ENCODE measurements at regions not wholly inside any gene's neighbourhood (a gene's known extent, or its start where the extent isn't known, plus 50 kb on each side); places are given as distances from the start of the nearest gene placed in this dataset.

- 91% methylated on average over 30 of the region's 30 CpGs for whole genome bisulfite sequencing (ENCODE audit: insufficient coverage)
- Mint-ChIP-seq H3K27me3 (ENCODE audit: low read depth in 2 of 2) (no peaks in the 10 kb centered on the region), H3K9me3 (peaks cover 12 to 20% of the 10 kb centered on the region in 2 donors), H3K4me3 (no peak overlapping the region), H3K27ac (no peak overlapping the region), H3K4me1 (no peaks in the 10 kb centered on the region), H3K36me3 (peaks cover 34% of the 10 kb centered on the region)
- no peak for TF ChIP-seq CTCF (IDR thresholded peaks at IDR 0.05)
- Histone ChIP-seq H3K27ac (ENCODE audit: low read length) (no peak overlapping the region), H3K27me3 (ENCODE audit: control insufficient read depth, insufficient read depth, low read length) (no peaks in the 10 kb centered on the region), H3K4me1 (ENCODE audit: control insufficient read depth, insufficient read depth, low read length) (no peaks in the 10 kb centered on the region), H3K9me3 (ENCODE audit: control insufficient read depth, insufficient read depth, low read length) (no peaks in the 10 kb centered on the region), H3K4me3 (ENCODE audit: low read length) (no peak overlapping the region), H3K36me3 (ENCODE audit: control insufficient read depth, insufficient read depth, low read length) (no peaks in the 10 kb centered on the region)
- no peak for DNase-seq
- no peak for ATAC-seq
- intact Hi-C loops (cut with micrococcal nuclease) = no loop called here
Observed at GRCh38 chr13:68523838-68524424, 1293.8 kb upstream of the PCDH9 start.

- intact Hi-C loops (cut with micrococcal nuclease) = no loop called here
- no peaks in the 10 kb centered on the region for H3K27me3 ChIP-seq (ENCODE audit: control insufficient read depth, insufficient read depth, low read length)
- peaks cover 14 to 23% of the 10 kb centered on the region in 2 donors for H3K9me3 Mint-ChIP-seq
- no peak overlapping the region for H3K27ac Mint-ChIP-seq
- no peaks in the 10 kb centered on the region for H3K9me3 ChIP-seq (ENCODE audit: control insufficient read depth, insufficient read depth, low read length)
- DNase-seq (no peak), ATAC-seq (no peak)
- H3K4me1 Mint-ChIP-seq = no peaks in the 10 kb centered on the region
- no peaks in the 10 kb centered on the region for H3K36me3 ChIP-seq (ENCODE audit: control insufficient read depth, insufficient read depth, low read length)
- H3K36me3 Mint-ChIP-seq = peaks cover 35% of the 10 kb centered on the region
- H3K4me3 Mint-ChIP-seq = no peak overlapping the region
- H3K27ac ChIP-seq (ENCODE audit: low read length) = no peak overlapping the region
- TF ChIP-seq CTCF (IDR thresholded peaks at IDR 0.05) = no peak
- no peak overlapping the region for H3K4me3 ChIP-seq (ENCODE audit: low read length)
- WGBS (ENCODE audit: insufficient coverage) = no CpG with 5 or more reads among the region's 2 CpGs
- no peaks in the 10 kb centered on the region for H3K4me1 ChIP-seq (ENCODE audit: control insufficient read depth, insufficient read depth, low read length)
- no peaks in the 10 kb centered on the region for H3K27me3 Mint-ChIP-seq (ENCODE audit: low read depth in 2 of 2)
Observed at GRCh38 chr13:68522184-68522583, 1292.0 kb upstream of the PCDH9 start.

- no peak overlapping the region for H3K4me3 Mint-ChIP-seq
- no peaks in the 10 kb centered on the region for H3K4me1 ChIP-seq (ENCODE audit: control insufficient read depth, insufficient read depth, low read length)
- intact Hi-C loops (cut with micrococcal nuclease) = no loop called here
Observed at GRCh38 chr13:68509734-68510621, 1279.8 kb upstream of the PCDH9 start.

More at GRCh38 chr13:68509734-68510621, 1279.8 kb upstream of the PCDH9 start:
- Mint-ChIP-seq H3K27ac (no peak overlapping the region), H3K4me1 (no peaks in the 10 kb centered on the region), H3K9me3 (peaks cover 6 to 13% of the 10 kb centered on the region in 2 donors), H3K27me3 (ENCODE audit: low read depth in 2 of 2) (no peaks in the 10 kb centered on the region), H3K36me3 (no peaks in the 10 kb centered on the region)
- H3K36me3 ChIP-seq (ENCODE audit: control insufficient read depth, insufficient read depth, low read length) = no peaks in the 10 kb centered on the region
- WGBS (ENCODE audit: insufficient coverage) = 86% methylated on average over 4 of the region's 4 CpGs
- H3K9me3 ChIP-seq (ENCODE audit: control insufficient read depth, insufficient read depth, low read length) = peaks cover 10% of the 10 kb centered on the region
- TF ChIP-seq CTCF (IDR thresholded peaks at IDR 0.05) = no peak
- no peak for DNase-seq
- ATAC-seq = no peak
- H3K27ac ChIP-seq (ENCODE audit: low read length) = no peak overlapping the region
- no peak overlapping the region for H3K4me3 ChIP-seq (ENCODE audit: low read length)
- H3K27me3 ChIP-seq (ENCODE audit: control insufficient read depth, insufficient read depth, low read length) = no peaks in the 10 kb centered on the region

Measured in natural killer cell (primary cell).